HG02571 (cell line): ENCODE measurements at regions not wholly inside any gene's neighbourhood (a gene's known extent, or its start where the extent isn't known, plus 50 kb on each side); places are given as distances from the start of the nearest gene placed in this dataset.
"Not testable (repeated sequence)": the region's sequence is repeated elsewhere in the genome, so short reads cannot be mapped to it uniquely, and the experiment has no call there.

ENCODE experiments used
- ATAC-seq: cut with Tn5 transposase; IDR thresholded peaks from one replicate; pipeline ENCODE4 v1.9.1; 2021; ENCODE audit warnings: mild to moderate bottlenecking, moderate library complexity; ENCODE audit not compliant: unreplicated experiment

DNA sequence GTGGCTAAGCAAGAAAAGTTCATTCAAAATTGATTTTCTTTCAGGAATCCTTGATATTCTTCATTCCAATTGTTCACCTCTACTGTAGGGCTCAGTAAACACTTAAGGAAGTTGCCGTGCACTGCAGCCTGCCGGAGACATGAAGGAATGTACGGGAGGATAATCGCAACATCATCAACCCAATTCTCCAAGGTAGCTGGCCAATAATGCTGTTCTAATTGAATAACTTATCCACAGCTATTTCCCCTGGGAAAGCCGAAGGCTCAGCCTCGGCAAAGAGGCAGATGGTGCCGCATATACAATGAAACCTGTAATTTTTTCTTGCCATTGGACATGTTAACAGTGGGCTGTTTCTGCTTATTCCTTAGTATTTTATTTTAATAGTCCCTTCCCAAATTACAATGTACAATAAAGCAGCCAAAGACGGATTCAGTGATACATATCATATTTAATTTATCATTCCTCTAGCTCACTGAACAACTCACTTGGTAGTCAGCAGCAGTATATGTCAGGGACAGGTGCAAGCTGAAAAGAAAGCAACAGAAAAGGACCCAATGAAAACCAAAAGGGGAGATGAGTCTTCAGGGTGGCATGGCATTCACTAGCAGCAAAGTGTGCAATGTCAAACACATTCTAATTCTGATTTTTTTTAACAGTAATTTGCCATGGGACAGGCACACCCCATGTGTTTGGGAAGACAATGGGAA is 420.5 kb upstream of the KLF12 start:
- no peak for ATAC-seq

DNA sequence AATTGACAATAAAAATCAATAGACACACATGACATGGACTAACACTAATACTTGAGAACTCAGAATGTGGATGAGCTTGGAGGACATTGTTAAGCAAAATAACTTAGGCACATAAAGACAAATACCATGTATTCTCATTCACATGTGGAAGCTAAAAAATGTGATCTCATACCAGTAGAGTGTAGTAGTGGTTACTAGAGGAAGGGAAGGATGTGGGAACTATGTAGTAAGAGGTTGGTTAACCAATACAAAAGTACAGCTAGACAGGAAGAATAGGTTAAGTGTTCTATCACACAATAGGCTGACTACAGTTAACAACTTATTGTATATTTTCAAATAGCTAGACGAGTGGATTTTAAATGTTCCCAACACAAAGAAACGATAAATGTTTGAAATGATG is 415.8 kb upstream of the KLF12 start:
- no peak for ATAC-seq

DNA sequence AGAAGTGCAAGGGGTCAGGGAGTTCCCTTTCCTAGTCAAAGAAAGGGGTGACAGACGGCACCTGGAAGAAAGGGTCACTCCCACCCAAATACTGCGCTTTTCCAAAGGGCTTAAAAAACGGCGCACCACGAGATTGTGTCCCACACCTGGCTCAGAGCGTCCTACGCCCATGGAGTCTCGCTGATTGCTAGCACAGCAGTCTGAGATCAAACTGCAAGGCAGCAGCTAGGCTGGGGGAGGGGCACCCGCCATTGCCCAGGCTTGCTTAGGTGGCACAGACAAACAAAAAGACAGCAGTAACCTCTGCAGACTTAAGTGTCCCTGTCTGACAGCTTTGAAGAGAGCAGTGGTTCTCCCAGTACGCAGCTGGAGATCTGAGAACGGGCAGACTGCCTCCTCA is 402.4 kb upstream of the KLF12 start:
- not testable (repeated sequence) for ATAC-seq

DNA sequence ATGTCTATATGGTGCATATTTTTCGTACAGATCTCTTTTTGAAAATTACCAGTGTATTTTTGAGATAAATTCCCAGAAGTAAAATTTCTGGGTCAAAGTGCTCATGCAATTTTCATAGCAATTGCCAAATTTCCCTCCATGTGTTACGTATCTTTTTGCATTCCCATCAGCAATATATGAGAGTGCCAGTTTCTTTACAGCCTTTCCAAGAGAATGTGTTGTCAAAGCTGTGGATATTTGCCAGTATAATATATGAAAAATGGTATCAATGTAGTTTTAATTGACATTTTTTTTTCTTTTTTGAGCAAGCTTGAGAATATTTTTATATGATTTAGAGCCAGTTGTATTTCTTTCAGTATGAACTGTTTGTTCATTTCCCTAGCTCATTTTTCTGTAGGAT is 399.0 kb upstream of the KLF12 start:
- no peak for ATAC-seq

DNA sequence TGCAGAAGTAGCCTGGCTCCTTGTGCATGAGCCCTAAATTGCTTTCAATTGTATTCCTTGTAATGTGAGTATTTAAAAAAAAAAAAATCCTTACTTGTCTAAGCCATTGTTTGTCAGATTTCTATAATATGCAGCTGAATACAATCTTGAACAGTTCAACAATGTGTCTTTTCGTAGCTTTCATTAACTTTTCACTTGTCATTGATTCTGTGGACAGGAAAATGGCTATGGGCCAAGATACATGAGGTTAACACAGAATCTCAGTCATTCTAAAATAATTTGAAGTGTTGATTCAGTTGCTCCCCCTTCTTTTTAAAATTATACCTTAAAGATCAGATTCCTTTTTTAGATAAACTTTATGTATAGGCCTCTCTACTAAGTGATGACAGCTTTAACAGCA is 395.8 kb upstream of the KLF12 start:
- ATAC-seq: no peak

DNA sequence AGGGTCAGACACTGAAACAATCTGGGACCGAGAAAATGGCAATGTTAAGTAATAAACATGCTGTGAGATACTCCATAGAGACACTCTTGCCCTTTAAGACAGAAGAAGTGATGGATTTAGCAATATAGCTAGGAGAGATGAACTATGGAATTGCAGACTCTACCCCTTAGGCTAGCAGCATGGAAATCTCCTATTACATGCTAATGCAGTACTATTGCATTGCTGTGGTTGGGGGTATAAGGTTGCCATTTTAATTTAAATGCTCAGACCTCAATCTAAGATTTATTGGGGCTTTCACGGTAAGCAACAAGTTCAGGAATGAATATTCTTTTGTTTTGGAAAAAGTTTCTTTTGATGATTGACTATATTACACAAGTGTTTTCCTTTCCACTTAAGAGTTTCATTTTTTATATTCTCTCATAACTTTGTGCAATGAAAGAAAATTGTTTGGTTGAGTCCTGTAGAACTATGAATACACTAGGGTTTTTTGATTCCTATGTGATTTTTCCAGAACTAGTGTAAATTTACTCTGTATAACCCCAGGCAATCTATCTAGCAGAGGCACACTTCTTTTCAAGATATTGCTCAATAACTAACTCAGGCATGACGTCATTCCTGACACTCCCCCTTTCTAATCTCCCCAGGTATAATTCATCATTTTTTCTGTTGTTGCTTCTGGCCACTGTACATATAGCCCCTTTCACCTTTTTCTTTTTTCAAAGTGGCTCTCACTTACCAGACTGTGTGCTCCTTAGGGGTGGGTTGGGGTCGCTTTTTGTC is 394.7 kb upstream of the KLF12 start:
- ATAC-seq: no peak

DNA sequence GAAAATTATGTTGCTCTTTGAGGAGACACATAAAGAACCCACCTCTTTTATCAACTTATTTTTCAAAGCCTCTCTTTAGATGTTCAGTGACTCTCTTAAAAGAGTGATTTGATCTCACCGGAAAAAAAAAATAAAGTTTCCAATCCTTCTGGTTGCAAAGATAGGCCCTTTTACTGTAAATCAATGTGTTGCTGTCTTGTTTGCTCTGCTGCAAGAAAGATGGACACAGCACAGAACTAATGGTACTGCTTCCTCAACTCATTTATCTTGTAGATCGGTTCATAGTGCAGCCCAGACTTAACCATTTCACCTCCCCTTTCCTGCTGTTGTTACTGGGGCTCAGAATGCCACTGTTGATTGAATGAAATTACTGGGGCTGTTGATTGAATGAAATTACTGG is 388.9 kb upstream of the KLF12 start:
- no peak for ATAC-seq

DNA sequence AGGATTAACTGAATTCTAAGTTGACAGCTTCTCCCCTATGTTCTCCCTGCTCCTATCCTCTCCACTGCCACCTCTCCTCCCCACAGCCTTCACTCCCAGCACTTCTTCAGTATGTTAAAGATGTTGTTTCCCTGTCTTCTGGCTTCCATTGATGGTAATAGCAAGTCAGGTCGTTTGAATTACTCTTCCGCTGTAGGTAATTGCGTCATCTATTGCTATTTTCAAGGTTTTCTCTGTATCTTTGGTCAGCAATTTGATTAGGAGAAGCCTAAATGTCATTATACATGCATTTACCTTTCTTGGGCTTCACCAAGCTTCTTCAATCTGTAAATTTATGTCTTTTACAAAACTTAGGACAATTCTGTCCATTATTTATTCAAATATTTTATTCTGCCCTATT is 377.3 kb upstream of the KLF12 start:
- ATAC-seq: no peak

DNA sequence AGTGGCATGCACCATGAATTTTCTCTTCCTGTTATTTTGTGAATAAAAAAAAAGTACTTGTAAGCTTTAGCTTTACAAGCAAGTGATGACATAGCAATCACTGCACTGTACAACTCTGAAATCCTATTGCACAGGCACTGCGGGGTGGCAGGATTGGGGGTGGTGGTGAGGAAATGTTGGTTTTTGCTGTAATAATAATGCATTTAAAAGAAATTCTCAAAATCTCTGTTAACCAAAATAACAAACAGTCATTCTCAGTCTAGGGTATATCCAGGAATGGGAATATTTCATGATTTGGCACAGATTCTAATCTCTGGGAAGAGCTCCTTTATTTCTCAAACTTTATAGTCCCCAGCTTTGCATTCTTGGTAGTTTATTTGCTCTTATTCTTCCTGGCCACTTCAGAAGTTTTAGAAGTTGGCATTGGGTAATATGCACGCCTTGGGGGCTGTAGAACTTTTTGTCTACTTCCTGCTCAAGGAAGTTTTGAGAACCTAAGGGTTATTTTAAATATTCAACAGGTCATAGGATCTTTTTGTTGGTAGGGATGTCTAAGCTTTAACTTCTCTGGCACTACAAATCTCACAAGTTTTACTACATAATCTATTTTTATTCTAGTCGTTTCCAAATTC is 353.0 kb upstream of the KLF12 start:
- no peak for ATAC-seq

DNA sequence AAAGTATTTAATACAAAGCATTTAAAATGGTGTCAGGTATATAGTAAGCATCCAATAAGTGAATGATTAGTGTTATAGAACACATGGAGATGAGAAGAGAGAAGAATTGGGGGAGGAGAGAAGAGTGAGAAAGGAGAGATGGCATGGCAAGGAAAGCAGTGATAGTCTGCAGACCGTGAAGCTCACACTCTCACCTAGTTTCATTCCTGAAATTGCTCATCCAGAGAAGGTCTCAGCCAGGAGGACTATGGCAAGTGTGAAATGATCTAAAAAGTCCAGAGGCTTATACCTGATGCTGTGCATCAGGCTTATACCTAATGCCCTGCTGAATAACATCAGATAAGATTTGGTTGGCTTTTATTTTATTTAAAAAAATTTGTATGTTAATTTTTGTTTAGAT is 351.6 kb upstream of the KLF12 start:
- ATAC-seq: no peak

DNA sequence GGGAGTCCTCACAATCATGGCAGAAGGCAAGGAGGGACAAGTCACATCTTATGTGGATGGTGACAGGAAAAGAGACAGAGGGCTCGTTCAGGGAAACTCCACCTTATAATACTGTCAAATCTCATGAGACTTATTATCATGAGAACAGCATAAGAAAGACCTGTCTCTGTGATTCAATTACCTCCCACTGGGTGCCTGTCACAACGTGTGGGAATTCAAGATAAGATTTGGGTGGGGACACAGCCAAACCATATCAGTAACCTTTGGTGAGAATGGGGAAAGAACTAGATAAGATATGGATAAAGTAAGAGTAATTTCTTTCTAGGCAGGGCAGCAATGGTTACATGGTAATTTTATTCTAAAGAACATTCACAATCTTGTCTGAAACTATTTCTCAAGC is 344.9 kb upstream of the KLF12 start:
- no peak for ATAC-seq

DNA sequence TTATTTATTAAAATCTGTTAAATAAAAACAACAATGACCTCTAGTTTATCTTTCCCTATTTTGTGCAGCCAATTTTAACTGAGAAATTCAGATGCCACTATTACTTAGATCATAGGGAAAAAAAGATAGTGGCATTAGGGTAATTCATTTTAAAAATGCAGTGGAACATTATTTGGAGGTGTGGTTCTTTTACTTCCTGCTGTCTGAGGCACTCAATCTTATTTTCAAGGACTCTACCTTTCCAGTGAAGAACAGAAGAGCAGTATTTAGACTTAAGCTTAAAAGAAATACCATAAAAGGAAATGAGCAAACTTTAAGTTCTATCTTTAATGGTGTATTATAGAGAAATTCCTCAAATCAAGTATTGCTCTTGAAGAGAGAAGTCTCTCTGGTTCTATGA is 342.6 kb upstream of the KLF12 start:
- no peak for ATAC-seq

DNA sequence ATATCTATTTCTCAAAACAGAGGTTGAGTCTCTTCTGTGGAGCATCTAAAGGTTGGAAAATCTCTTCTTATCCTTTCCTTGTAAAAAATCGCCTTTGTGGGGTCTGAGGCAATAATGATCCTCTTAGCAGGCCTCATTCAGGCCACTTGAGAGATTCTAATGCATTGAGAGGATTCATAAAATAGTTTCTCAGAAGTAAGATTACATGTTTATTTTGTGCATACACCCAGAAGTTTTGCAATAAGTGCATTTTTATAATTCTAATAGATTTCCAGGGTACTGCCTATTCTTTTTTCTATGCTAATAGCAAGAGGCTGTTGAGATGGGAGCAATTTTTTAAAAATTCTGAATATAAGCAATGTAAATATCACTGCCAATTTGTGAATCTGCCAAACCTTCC is 342.2 kb upstream of the KLF12 start:
- no peak for ATAC-seq

DNA sequence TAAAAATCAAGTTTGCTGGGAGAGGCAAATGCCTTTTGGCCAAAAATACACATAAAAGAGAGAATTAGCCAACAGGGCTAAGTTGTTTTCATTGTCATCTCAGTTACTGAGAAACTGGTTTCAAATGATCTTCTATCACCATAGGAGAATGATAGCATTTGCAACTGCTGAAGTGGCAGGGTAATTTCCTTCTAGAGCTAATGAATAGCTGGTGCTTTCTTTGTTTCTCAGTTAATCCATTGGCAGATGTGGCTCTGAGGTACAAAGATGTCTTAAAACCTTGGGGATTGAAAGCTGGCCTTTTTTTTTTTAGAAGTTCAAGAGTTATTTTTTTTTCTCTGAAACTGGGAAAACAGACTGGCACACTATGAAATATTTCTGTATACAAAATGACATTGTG is 332.7 kb upstream of the KLF12 start:
- ATAC-seq: no peak

DNA sequence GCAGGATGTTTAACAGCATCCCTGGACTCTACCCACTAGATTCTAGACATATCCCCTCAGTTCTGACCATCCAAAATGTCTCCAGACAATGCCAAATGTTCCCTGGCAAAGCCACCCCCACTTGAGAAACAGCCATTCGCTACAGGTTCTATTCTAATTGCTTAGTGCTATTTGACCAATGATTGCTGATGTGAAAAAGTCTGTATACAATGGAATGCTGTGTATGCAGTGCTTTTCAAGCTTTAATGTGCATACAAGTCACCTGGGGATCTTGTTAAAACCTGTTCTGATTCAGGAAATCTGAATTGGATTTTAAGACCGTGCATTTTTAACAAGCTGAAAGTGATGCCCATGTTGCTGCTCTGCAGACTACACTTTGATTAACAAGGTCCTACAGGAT is 331.8 kb upstream of the KLF12 start:
- ATAC-seq: no peak

DNA sequence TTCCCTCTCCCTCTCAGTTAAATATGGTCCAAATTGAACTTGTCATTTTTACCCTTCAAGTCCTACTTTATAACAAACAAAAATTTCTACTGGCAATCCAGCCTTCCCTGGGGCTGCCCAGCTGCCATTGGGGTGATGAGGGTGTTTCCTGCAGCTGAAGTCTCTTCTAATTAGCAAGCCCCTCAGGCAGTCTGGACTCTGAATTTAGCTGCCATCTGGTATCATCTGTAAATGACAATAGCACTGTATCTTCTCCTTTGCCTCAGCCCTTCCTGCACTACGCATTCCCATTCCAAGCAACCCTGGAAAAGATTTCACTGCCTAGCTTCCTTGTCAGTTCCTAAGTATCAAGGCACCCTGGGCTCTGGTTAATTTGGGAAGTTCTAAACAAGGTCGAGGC is 331.1 kb upstream of the KLF12 start:
- ATAC-seq: no peak

DNA sequence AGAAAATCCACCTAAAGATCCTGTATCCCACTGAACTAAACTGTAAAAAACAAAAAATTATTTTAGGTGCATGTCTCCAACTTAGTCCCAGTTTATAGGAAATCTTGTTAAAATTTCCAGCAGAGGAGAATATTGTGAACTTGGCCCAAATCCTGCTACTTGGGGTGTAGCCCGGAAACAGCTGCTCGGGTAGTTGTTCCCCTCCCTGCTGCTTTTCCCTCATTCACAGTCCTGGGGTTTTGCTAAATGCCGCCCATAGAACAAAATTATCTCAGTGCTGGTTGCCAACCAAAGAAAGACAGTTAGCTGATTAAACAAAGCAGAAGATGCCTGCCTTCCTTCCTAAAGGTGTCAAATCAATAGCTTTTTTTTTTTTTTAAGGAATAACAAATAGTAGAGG is 330.5 kb upstream of the KLF12 start:
- no peak for ATAC-seq

DNA sequence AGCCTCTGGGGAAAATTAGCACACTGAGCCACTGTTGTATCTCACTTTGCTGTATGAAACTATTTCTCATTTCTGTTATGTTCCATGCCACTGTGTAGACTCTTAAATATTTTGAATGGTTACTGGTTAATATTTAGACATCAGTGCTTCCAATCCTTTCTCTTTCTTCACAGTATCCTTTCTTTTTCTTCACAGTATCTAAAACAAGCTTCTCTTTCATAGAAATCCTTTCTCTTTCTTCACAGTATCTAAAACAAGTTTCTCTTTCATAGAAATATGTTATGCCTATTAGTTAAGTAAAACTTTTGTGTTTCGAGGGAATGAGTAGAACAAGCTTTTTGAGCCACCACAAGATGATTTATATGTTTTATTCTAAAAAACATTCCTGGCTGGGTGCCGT is 326.8 kb upstream of the KLF12 start:
- no peak for ATAC-seq

DNA sequence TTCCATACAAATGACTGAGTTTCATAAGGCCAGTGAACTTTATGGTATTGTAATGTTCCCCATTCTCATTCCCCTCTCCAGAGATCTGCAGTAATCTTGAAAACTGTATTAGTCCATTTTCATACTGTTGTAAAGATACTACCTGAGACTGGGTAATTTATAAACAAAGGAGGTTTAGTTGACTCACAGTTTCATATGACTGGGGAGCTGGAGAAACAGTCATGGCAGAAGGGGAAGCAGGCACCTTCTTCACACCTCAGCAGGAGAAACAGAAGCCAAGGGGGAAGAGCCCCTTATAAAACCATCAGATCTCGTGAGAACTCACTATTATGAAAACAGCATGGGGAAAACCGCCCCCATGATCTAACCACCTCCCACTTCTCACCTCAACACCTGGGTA is 318.7 kb upstream of the KLF12 start:
- ATAC-seq: no peak

DNA sequence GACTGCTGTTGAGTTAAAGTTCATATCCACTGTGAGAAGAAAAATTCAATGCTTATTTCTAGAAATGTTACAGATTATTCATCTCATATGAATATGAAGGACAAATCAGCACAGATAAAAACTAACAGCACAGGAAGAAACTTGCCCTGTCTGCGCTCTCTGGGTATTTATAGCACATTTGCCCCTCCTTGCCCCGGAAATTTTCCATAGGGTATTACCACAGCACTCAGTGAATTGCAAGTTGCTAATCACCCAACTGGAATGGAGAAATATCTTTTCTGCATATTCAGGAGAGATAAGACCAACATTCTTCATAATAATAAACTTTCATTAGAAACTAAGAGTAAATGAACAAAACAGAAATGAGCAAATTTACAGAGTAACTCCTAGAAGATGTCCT is 318.0 kb upstream of the KLF12 start:
- ATAC-seq: no peak

DNA sequence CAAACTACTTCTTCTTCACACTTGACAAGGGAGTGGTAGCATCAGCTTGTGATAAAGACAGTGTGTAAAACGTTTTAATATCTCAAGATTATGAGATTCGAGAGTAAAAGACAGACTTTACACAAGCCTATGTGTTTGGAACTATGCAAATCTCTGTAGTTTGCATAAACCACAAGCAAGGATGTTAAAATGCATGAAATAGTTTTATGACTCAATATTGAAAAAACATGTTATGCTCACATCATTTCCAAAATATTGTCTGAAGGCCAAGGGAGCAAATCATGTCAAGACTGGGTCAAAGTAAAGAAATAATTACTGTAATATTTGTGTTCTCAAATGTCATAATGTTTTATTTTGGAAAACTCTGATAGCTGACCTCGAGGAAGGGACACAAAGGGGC is 316.8 kb upstream of the KLF12 start:
- no peak for ATAC-seq

DNA sequence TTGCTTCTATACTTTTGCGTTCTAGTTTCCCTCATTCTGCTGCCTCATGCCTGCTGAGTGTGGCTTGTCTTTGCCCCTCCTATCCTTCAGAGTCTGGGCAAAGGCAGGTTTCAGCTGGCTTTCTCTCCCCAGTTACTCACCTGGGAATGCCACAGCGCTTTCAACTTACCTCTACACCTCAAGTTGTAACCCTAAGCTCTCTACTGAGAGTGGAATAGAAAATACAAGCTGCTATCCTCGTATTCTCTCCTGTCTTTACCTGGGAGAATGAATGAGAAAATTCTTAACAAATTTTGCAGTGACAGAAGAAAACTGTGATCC is 316.3 kb upstream of the KLF12 start:
- no peak for ATAC-seq
